ENCODE measurements at regions not wholly inside any gene's neighbourhood (a gene's known extent, or its start where the extent isn't known, plus 50 kb on each side); places are given as distances from the start of the nearest gene placed in this dataset.

GRCh38 chr7:9100289-9100688 lies 666.9 kb downstream of the NXPH1 start:
- no peaks in the 10 kb centered on the region for H3K9me3 ChIP-seq (ENCODE audit: low read depth)
- H3K4me2 ChIP-seq, result no peak overlapping the region
- no peaks in the 10 kb centered on the region for H3K9me2 ChIP-seq (replicated peaks; ENCODE audit: insufficient read depth)
- H3K79me2 ChIP-seq, result no peaks in the 10 kb centered on the region
- H2AFZ ChIP-seq, result no peak overlapping the region
- H3K36me3 ChIP-seq (replicated peaks; ENCODE audit: insufficient read depth, low read depth), result no peaks in the 10 kb centered on the region
- no peaks in the 10 kb centered on the region for H4K20me1 ChIP-seq (ENCODE audit: insufficient read depth, poor library complexity, severe bottlenecking)
- H3K4me1 ChIP-seq (ENCODE audit: insufficient read depth), result no peaks in the 10 kb centered on the region
- DNase-seq (ENCODE audit: low spot score), result no peak
- TF ChIP-seq CTCF (IDR thresholded peaks at IDR 0.05; ENCODE audit: poor library complexity) (no peak), EZH2phosphoT487 (IDR thresholded peaks at IDR 0.05; ENCODE audit: low read depth, severe bottlenecking, unreplicated experiment) (no peak), EZH2 (IDR thresholded peaks at IDR 0.05; ENCODE audit: borderline replicate concordance) (no peak)
- no peak overlapping the region for H3K27ac ChIP-seq
- no peak overlapping the region for H3K4me3 ChIP-seq
- 81% methylated on average over 2 of the region's 2 CpGs for WGBS (ENCODE audit: low lambda C conversion rate, missing lambda C conversion rate)
- H3K27me3 ChIP-seq, result no peaks in the 10 kb centered on the region

- no peak overlapping the region for H3K4me3 ChIP-seq
- no peak overlapping the region for H3K4me2 ChIP-seq
- no peaks in the 10 kb centered on the region for H3K9me2 ChIP-seq (replicated peaks; ENCODE audit: insufficient read depth)
- no peak overlapping the region for H2AFZ ChIP-seq
- TF ChIP-seq EZH2phosphoT487 (IDR thresholded peaks at IDR 0.05; ENCODE audit: low read depth, severe bottlenecking, unreplicated experiment) (no peak), CTCF (IDR thresholded peaks at IDR 0.05; ENCODE audit: poor library complexity) (no peak), EZH2 (IDR thresholded peaks at IDR 0.05; ENCODE audit: borderline replicate concordance) (no peak)
- H3K27ac ChIP-seq, result no peak overlapping the region
- no peaks in the 10 kb centered on the region for H3K4me1 ChIP-seq (ENCODE audit: insufficient read depth)
- no peaks in the 10 kb centered on the region for H3K36me3 ChIP-seq (replicated peaks; ENCODE audit: insufficient read depth, low read depth)
- no peaks in the 10 kb centered on the region for H3K79me2 ChIP-seq
- no peaks in the 10 kb centered on the region for H4K20me1 ChIP-seq (ENCODE audit: insufficient read depth, poor library complexity, severe bottlenecking)
- no peaks in the 10 kb centered on the region for H3K9me3 ChIP-seq (ENCODE audit: low read depth)
- no peak for DNase-seq (ENCODE audit: low spot score)
- no peaks in the 10 kb centered on the region for H3K27me3 ChIP-seq
Observed at GRCh38 chr7:9102846-9103245, 669.4 kb downstream of the NXPH1 start.

- H3K4me1 ChIP-seq (ENCODE audit: insufficient read depth), result no peaks in the 10 kb centered on the region
- TF ChIP-seq EZH2phosphoT487 (IDR thresholded peaks at IDR 0.05; ENCODE audit: low read depth, severe bottlenecking, unreplicated experiment) (no peak), EZH2 (IDR thresholded peaks at IDR 0.05; ENCODE audit: borderline replicate concordance) (no peak), CTCF (IDR thresholded peaks at IDR 0.05; ENCODE audit: poor library complexity) (no peak)
- H3K27me3 ChIP-seq, result no peaks in the 10 kb centered on the region
- WGBS (ENCODE audit: low lambda C conversion rate, missing lambda C conversion rate), result 92% methylated on average over 3 of the region's 3 CpGs
- H3K4me2 ChIP-seq, result no peak overlapping the region
- DNase-seq (ENCODE audit: low spot score), result no peak
- no peak overlapping the region for H3K4me3 ChIP-seq
- H3K79me2 ChIP-seq, result no peaks in the 10 kb centered on the region
- H3K9me2 ChIP-seq (replicated peaks; ENCODE audit: insufficient read depth), result no peaks in the 10 kb centered on the region
- H3K9me3 ChIP-seq (ENCODE audit: low read depth), result peaks cover 7% of the 10 kb centered on the region
- H3K27ac ChIP-seq, result no peak overlapping the region
- H3K36me3 ChIP-seq (replicated peaks; ENCODE audit: insufficient read depth, low read depth), result no peaks in the 10 kb centered on the region
- H4K20me1 ChIP-seq (ENCODE audit: insufficient read depth, poor library complexity, severe bottlenecking), result no peaks in the 10 kb centered on the region
- H2AFZ ChIP-seq, result no peak overlapping the region
Observed at GRCh38 chr7:9106747-9107146, 673.3 kb downstream of the NXPH1 start.

GRCh38 chr7:9120331-9120730 lies 686.9 kb downstream of the NXPH1 start:
- Histone ChIP-seq H3K27ac (no peak overlapping the region), H3K27me3 (no peaks in the 10 kb centered on the region), H3K79me2 (no peaks in the 10 kb centered on the region), H3K9me2 (replicated peaks; ENCODE audit: insufficient read depth) (no peaks in the 10 kb centered on the region), H2AFZ (no peak overlapping the region), H3K4me2 (no peak overlapping the region), H3K4me1 (ENCODE audit: insufficient read depth) (no peaks in the 10 kb centered on the region), H3K36me3 (replicated peaks; ENCODE audit: insufficient read depth, low read depth) (no peaks in the 10 kb centered on the region), H3K9me3 (ENCODE audit: low read depth) (no peaks in the 10 kb centered on the region), H3K4me3 (no peak overlapping the region), H4K20me1 (ENCODE audit: insufficient read depth, poor library complexity, severe bottlenecking) (no peaks in the 10 kb centered on the region)
- no peak for DNase-seq (ENCODE audit: low spot score)
- TF ChIP-seq EZH2 (IDR thresholded peaks at IDR 0.05; ENCODE audit: borderline replicate concordance), result no peak
- TF ChIP-seq CTCF (IDR thresholded peaks at IDR 0.05; ENCODE audit: poor library complexity), result no peak
- no peak for TF ChIP-seq EZH2phosphoT487 (IDR thresholded peaks at IDR 0.05; ENCODE audit: low read depth, severe bottlenecking, unreplicated experiment)

Data from hepatocyte (in vitro differentiated cells).